Activated CD8-positive, alpha-beta memory T cell treated with anti-CD3 and anti-CD28 coated beads, Interleukin-2, amount 50 U/mL, for 24 hours (primary cell): ENCODE measurements at regions not wholly inside any gene's neighbourhood (a gene's known extent, or its start where the extent isn't known, plus 50 kb on each side); places are given as distances from the start of the nearest gene placed in this dataset.

Source experiments
- DNase-seq: peaks from one replicate; pipeline ENCODE4 v3.0.0-alpha.2; 2020; ENCODE audit errors: extremely low read depth

GRCh38 chr6:21648475-21649050 is 55.0 kb downstream of the SOX4 start:
- no peak for DNase-seq

- DNase-seq: no peak
These were observed 59.8 kb downstream of the SOX4 start for GRCh38 chr6:21653323-21653722.

- no peak for DNase-seq
These were observed 60.4 kb downstream of the SOX4 start for GRCh38 chr6:21653905-21654304.

GRCh38 chr6:21654361-21654760 is 60.8 kb downstream of the SOX4 start:
- DNase-seq: no peak

- no peak for DNase-seq
These were observed 70.4 kb downstream of the SOX4 start for GRCh38 chr6:21663966-21664313.

- no peak for DNase-seq
These were observed 71.0 kb downstream of the SOX4 start for GRCh38 chr6:21664314-21665109.

GRCh38 chr6:21665110-21665391 is 71.5 kb downstream of the SOX4 start:
- no peak for DNase-seq

GRCh38 chr6:21665392-21666200 is 72.0 kb downstream of the SOX4 start:
- no peak for DNase-seq

GRCh38 chr6:21666201-21666691 is 72.7 kb downstream of the SOX4 start:
- DNase-seq: no peak

- no peak for DNase-seq
These were observed 73.5 kb downstream of the SOX4 start for GRCh38 chr6:21666853-21667681.

- DNase-seq: no peak
These were observed 75.2 kb downstream of the SOX4 start for GRCh38 chr6:21668795-21669194.

- no peak for DNase-seq
These were observed 83.2 kb downstream of the SOX4 start for GRCh38 chr6:21676769-21677168.

GRCh38 chr6:21678990-21679389 is 85.4 kb downstream of the SOX4 start:
- no peak for DNase-seq

GRCh38 chr6:21679761-21680265 is 86.3 kb downstream of the SOX4 start:
- no peak for DNase-seq

GRCh38 chr6:21680611-21681010 is 87.1 kb downstream of the SOX4 start:
- DNase-seq: no peak

GRCh38 chr6:21690489-21690888 is 96.9 kb downstream of the SOX4 start:
- DNase-seq: no peak

- DNase-seq: no peak
These were observed 98.3 kb downstream of the SOX4 start for GRCh38 chr6:21691685-21692346.

- DNase-seq: no peak
These were observed 99.2 kb downstream of the SOX4 start for GRCh38 chr6:21692721-21693120.

- no peak for DNase-seq
These were observed 100.6 kb downstream of the SOX4 start for GRCh38 chr6:21694168-21694567.

GRCh38 chr6:21707524-21708319 is 114.2 kb downstream of the SOX4 start:
- DNase-seq: no peak

- no peak for DNase-seq
These were observed 114.7 kb downstream of the SOX4 start for GRCh38 chr6:21708320-21708580.
